Activated B cell treated with CpG ODN at 0.5 μM for 24 hours (primary cell): ENCODE measurements at regions not wholly inside any gene's neighbourhood (a gene's known extent, or its start where the extent isn't known, plus 50 kb on each side); places are given as distances from the start of the nearest gene placed in this dataset.

Source experiments
- ATAC-seq: fragments of 200-7000 bp; cut with Tn5 transposase; one replicate; pipeline ENCODE4 v1.10.0; 2021; ENCODE audit warnings: low read depth, mild to moderate bottlenecking, moderate library complexity
- CTCF ChIA-PET: fragments of 350-600 bp; sonication (Branson Sonifier 250); formaldehyde crosslinking; loops from one replicate; lab custom pipeline; 2021; ENCODE audit warnings: antibody characterized with exemption; lab: Charles Lee
- POLR2A ChIA-PET: fragments of 350-600 bp; sonication (Branson Sonifier 250); formaldehyde crosslinking; loops from one replicate; lab custom pipeline; 2021; ENCODE audit warnings: antibody characterized with exemption; lab: Charles Lee
- DNase-seq: peaks from one replicate; pipeline ENCODE4 v3.0.0; 2022
- H3K27ac Mint-ChIP-seq: one replicate; pipeline ENCODE4 v1.8.0; 2020; ENCODE audit warnings: mixed read lengths
- H3K27me3 Mint-ChIP-seq: one replicate; pipeline ENCODE4 v1.8.0; 2021; ENCODE audit warnings: mixed read lengths
- H3K36me3 Mint-ChIP-seq: one replicate; pipeline ENCODE4 v1.8.0; 2021; ENCODE audit warnings: low read depth, mixed read lengths
- H3K4me1 Mint-ChIP-seq: one replicate; pipeline ENCODE4 v1.8.0; 2021; ENCODE audit warnings: mixed read lengths
- H3K4me3 Mint-ChIP-seq: one replicate; pipeline ENCODE4 v1.8.0; 2020; ENCODE audit warnings: mild to moderate bottlenecking, mixed read lengths
- H3K9me3 Mint-ChIP-seq: one replicate; pipeline ENCODE4 v1.8.0; 2020; ENCODE audit warnings: mixed read lengths
- intact Hi-C: fragments of 100-400 bp; cut with micrococcal nuclease; formaldehyde crosslinking; loops from one replicate; pipeline ENCODE4 v1.15.1; 2024
- TF ChIP-seq, protein P1 (sequence below): fragments of 200-600 bp; IDR thresholded peaks from one replicate; pipeline ENCODE4 v1.8.0; 2022; ENCODE audit warnings: antibody characterized with exemption, mild to moderate bottlenecking

DNA sequence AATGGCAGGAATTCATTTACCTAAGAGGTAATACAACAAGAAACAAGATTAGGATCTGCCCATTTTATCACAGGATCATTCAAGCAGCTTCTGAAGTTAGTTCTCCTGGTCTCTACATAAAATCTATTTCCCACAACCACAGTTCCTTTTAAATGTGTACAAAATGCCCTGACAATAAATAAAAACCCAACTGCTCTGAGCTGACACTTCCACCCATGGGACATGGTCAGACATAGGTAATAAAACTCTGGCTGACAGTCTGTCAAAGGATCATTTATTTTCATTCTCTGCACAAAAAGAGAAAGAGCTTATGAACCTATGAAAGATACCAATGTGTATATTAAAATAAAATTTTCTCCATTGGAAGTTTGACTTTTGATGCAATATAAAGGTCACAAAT lies 145.4 kb upstream of the PALMD start:
- peaks cover 2% of the 10 kb centered on the region for H3K27me3 Mint-ChIP-seq

DNA sequence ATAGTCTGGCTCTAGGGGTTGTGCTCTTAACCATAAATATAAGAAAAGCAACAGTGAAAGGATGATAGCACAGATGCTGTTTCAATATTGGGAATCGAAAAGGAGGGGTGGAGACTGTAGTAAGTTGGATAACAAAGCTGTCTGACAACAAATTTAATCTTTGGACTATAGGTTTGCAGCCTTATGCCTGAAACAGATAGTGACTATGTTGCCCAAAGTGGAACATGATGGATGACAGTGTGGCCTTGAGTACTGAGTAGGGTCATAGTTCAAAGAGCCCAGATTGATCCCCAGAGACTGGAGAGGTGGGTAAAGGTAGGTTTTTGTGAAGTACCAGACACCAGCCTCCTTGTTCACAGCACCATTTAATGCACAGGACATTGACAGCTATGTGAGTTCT lies 144.0 kb upstream of the PALMD start:
- ChIA-PET CTCF (no interaction called here), POLR2A (no interaction called here)
- intact Hi-C loops: no loop called here
- Mint-ChIP-seq H3K4me1 (no peaks in the 10 kb centered on the region), H3K4me3 (no peak overlapping the region), H3K27ac (no peak overlapping the region), H3K9me3 (no peaks in the 10 kb centered on the region), H3K36me3 (no peaks in the 10 kb centered on the region), H3K27me3 (peaks cover 2% of the 10 kb centered on the region)
- TF ChIP-seq, protein P1, sequence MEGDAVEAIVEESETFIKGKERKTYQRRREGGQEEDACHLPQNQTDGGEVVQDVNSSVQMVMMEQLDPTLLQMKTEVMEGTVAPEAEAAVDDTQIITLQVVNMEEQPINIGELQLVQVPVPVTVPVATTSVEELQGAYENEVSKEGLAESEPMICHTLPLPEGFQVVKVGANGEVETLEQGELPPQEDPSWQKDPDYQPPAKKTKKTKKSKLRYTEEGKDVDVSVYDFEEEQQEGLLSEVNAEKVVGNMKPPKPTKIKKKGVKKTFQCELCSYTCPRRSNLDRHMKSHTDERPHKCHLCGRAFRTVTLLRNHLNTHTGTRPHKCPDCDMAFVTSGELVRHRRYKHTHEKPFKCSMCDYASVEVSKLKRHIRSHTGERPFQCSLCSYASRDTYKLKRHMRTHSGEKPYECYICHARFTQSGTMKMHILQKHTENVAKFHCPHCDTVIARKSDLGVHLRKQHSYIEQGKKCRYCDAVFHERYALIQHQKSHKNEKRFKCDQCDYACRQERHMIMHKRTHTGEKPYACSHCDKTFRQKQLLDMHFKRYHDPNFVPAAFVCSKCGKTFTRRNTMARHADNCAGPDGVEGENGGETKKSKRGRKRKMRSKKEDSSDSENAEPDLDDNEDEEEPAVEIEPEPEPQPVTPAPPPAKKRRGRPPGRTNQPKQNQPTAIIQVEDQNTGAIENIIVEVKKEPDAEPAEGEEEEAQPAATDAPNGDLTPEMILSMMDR: no peak
- ATAC-seq (no peak), DNase-seq (no peak)

More for the DNA sequence above, 145.4 kb upstream of the PALMD start:
- TF ChIP-seq, protein P1: no peak
- Mint-ChIP-seq H3K4me3 (no peak overlapping the region), H3K4me1 (no peaks in the 10 kb centered on the region), H3K36me3 (no peaks in the 10 kb centered on the region), H3K9me3 (no peaks in the 10 kb centered on the region), H3K27ac (no peak overlapping the region)
- ATAC-seq: no peak
- POLR2A ChIA-PET: no interaction called here
- CTCF ChIA-PET: no interaction called here
- no peak for DNase-seq
- intact Hi-C loops: no loop called here

DNA sequence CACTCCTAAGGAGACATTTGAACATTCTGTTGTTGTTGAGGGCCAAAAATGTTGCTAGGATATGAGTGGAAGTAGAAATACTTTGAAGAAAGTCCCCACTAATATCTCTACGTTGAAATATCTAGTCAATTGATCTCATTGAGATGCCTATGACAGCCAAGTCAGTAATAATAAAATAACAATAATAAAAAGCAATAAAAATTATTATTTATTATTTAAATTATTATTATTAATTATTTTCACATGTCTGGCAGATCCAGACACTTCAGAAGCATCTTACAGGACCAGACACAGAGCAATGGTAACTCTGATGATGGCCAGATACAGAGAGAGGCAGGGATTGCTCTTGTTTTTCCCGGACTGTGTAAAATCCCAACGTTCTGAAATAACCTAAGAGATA lies 143.5 kb upstream of the PALMD start:
- POLR2A ChIA-PET: no interaction called here
- Mint-ChIP-seq H3K9me3 (no peaks in the 10 kb centered on the region), H3K27me3 (peaks cover 2% of the 10 kb centered on the region), H3K4me1 (no peaks in the 10 kb centered on the region), H3K27ac (no peak overlapping the region), H3K36me3 (no peaks in the 10 kb centered on the region), H3K4me3 (no peak overlapping the region)
- CTCF ChIA-PET: no interaction called here
- intact Hi-C loops: no loop called here
- ATAC-seq: no peak
- TF ChIP-seq, protein P1: no peak
- DNase-seq: no peak

DNA sequence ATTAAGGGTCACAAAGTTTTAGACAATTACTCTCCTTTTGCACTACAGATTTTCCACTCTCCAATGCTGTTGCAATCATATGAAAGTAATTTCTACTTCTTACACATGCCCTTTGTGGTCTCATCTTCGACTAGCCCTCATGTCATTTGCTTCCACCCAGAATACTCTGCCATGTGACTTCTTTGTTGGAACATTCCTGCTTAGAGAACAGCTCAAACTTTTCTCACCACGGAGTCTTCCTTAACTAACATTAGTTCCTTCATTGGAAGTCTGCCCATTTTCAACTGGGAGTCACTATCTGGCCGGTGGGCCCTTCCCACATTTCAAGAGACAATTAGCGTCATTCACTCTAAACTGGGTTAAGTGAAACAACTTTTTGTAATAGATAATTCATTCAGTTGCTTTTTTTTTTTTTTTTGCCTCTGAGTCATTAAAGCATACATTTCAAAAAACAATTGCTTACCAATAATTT lies 142.6 kb upstream of the PALMD start:
- Mint-ChIP-seq H3K4me1 (no peaks in the 10 kb centered on the region), H3K9me3 (no peaks in the 10 kb centered on the region), H3K4me3 (no peak overlapping the region), H3K27ac (no peak overlapping the region), H3K36me3 (no peaks in the 10 kb centered on the region), H3K27me3 (peaks cover 2% of the 10 kb centered on the region)
- TF ChIP-seq, protein P1: no peak
- intact Hi-C loops: no loop called here
- DNase-seq: no peak
- POLR2A ChIA-PET: no interaction called here
- CTCF ChIA-PET: no interaction called here
- ATAC-seq: no peak

DNA sequence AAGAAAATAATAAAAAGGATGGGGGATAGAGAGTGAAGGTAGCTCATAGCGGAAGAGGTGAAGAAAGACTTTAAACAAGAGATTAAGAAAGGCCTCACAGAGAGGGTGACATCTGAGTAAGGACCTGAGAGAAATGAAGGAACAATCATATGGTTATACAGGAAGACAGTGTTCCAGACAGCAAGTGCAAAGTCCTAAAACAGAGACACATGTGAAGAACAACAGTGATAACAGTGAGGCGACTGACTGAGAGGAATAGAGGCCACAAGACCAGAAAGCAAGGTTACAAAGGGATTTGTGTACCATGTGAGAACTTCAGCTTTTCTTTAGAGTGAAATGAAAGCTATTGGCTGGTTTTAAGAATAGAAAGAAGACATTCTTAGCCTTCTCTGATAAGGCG lies 141.6 kb upstream of the PALMD start:
- no peaks in the 10 kb centered on the region for H3K9me3 Mint-ChIP-seq
- CTCF ChIA-PET: no interaction called here

More for the DNA sequence above, 141.6 kb upstream of the PALMD start:
- TF ChIP-seq, protein P1: no peak
- no peaks in the 10 kb centered on the region for H3K36me3 Mint-ChIP-seq
- ATAC-seq (no peak), DNase-seq (no peak)
- H3K27me3 Mint-ChIP-seq: peaks cover 2% of the 10 kb centered on the region
- no peak overlapping the region for H3K27ac Mint-ChIP-seq
- POLR2A ChIA-PET: no interaction called here
- no peak overlapping the region for H3K4me3 Mint-ChIP-seq
- intact Hi-C loops: no loop called here
- H3K4me1 Mint-ChIP-seq: no peaks in the 10 kb centered on the region
